Fibroblast of lung (primary cell): ENCODE measurements at regions not wholly inside any gene's neighbourhood (a gene's known extent, or its start where the extent isn't known, plus 50 kb on each side); places are given as distances from the start of the nearest gene placed in this dataset.

ENCODE experiments used
- DNase-seq, 2 donors: peaks; one replicate each; pipeline versions ENCODE4 v3.0.0 to v3.0.0-alpha.2; 2010; ENCODE audit warnings: low read depth in 2 of 2
- H2AFZ ChIP-seq: 2 replicates; pipeline ENCODE4 v1.5.1; 2012; ENCODE audit warnings: low read length, control low read depth, inconsistent platforms
- H3K27ac ChIP-seq: 2 replicates; pipeline ENCODE4 v1.5.1; 2011; ENCODE audit warnings: low read length, control low read depth; ENCODE audit not compliant: insufficient read depth
- H3K27me3 ChIP-seq: 2 replicates; pipeline ENCODE4 v1.5.1; 2011; ENCODE audit warnings: mild to moderate bottlenecking, low read length; ENCODE audit not compliant: control insufficient read depth, insufficient read depth
- H3K36me3 ChIP-seq: 2 replicates; pipeline ENCODE4 v1.5.1; 2011; ENCODE audit warnings: low read length; ENCODE audit not compliant: control insufficient read depth, insufficient read depth
- H3K4me1 ChIP-seq: 2 replicates; pipeline ENCODE4 v1.5.1; 2011; ENCODE audit warnings: low read length; ENCODE audit not compliant: control insufficient read depth, insufficient read depth; ENCODE audit errors: extremely low read depth
- H3K4me2 ChIP-seq: 2 replicates; pipeline ENCODE4 v1.5.1; 2011; ENCODE audit warnings: low read length, control low read depth; ENCODE audit not compliant: insufficient read depth; ENCODE audit errors: extremely low read depth
- H3K4me3 ChIP-seq, 4 experiments: fragments of 200-600 bp in 1 of 4; sonication (generic) in 1 of 4; replicated peaks in 1 of 4; 2 replicates each; pipeline ENCODE4 v1.5.1; 2011 to 2016; ENCODE audit warnings: low read length in 4 of 4, low read depth in 3 of 4, mild to moderate bottlenecking in 3 of 4, control low read depth in 2 of 4, inconsistent platforms in 1 of 4, mixed read lengths in 1 of 4; ENCODE audit not compliant: insufficient read depth in 1 of 4; ENCODE audit errors: control extremely low read depth in 1 of 4
- H3K79me2 ChIP-seq: 2 replicates; pipeline ENCODE4 v1.5.1; 2012; ENCODE audit warnings: mild to moderate bottlenecking, low read length, inconsistent platforms; ENCODE audit not compliant: control insufficient read depth, insufficient read depth
- H3K9ac ChIP-seq: 2 replicates; pipeline ENCODE4 v1.5.1; 2011; ENCODE audit warnings: mild to moderate bottlenecking, low read length, control low read depth; ENCODE audit not compliant: insufficient read depth
- H3K9me3 ChIP-seq: 2 replicates; pipeline ENCODE4 v1.5.1; 2012; ENCODE audit warnings: low read depth, low read length; ENCODE audit not compliant: control insufficient read depth, insufficient read depth
- H4K20me1 ChIP-seq: 2 replicates; pipeline ENCODE4 v1.5.1; 2011; ENCODE audit warnings: low read length; ENCODE audit not compliant: control insufficient read depth, insufficient read depth; ENCODE audit errors: extremely low read depth
- CTCF ChIP-seq, 2 donors: IDR thresholded peaks in 1 of 2; conservative IDR thresholded peaks in 1 of 2; 1 replicate in 1 of 2; 2 replicates in 1 of 2; pipeline ENCODE4 v1.5.1; 2011 to 2012; ENCODE audit warnings: low read length in 2 of 2, control low read depth in 1 of 2, inconsistent platforms in 1 of 2, low read depth in 1 of 2, mild to moderate bottlenecking in 1 of 2
- EZH2 ChIP-seq: IDR thresholded peaks from 2 replicates; pipeline ENCODE4 v1.5.1; 2012; ENCODE audit warnings: low read length, control low read depth, mild to moderate bottlenecking; ENCODE audit errors: missing control alignments

GRCh38 chr4:180717451-180718033 lies 1525.7 kb upstream of the TENM3 start:
- DNase-seq, result peak in 1 of 2 donors; percentile 73
- Histone ChIP-seq H3K4me1 (no peaks in the 10 kb centered on the region), H3K36me3 (no peaks in the 10 kb centered on the region), H4K20me1 (no peaks in the 10 kb centered on the region), H3K4me3 (no peak overlapping the region), H3K27me3 (no peaks in the 10 kb centered on the region), H3K9ac (no peak overlapping the region), H3K9me3 (no peaks in the 10 kb centered on the region), H3K79me2 (no peaks in the 10 kb centered on the region), H3K27ac (no peak overlapping the region), H2AFZ (no peak overlapping the region), H3K4me2 (no peak overlapping the region)
- TF ChIP-seq EZH2 (no peak), CTCF (conservative IDR thresholded peaks at IDR 0.05 in 1 of 2, IDR thresholded peaks at IDR 0.05 in 1 of 2; ENCODE audit: low read depth in 1 of 2, low read length in 2 of 2) (no peak)

GRCh38 chr4:180721356-180721755 lies 1521.8 kb upstream of the TENM3 start:
- Histone ChIP-seq H3K9ac (no peak overlapping the region), H3K4me3 (no peak overlapping the region), H3K27me3 (no peaks in the 10 kb centered on the region), H3K27ac (no peak overlapping the region), H3K79me2 (no peaks in the 10 kb centered on the region), H3K9me3 (no peaks in the 10 kb centered on the region), H3K36me3 (no peaks in the 10 kb centered on the region), H4K20me1 (no peaks in the 10 kb centered on the region), H3K4me1 (no peaks in the 10 kb centered on the region), H2AFZ (no peak overlapping the region), H3K4me2 (no peak overlapping the region)
- no peak for DNase-seq
- TF ChIP-seq EZH2 (no peak), CTCF (conservative IDR thresholded peaks at IDR 0.05 in 1 of 2, IDR thresholded peaks at IDR 0.05 in 1 of 2; ENCODE audit: low read depth in 1 of 2, low read length in 2 of 2) (no peak)

GRCh38 chr4:180726611-180727010 lies 1516.6 kb upstream of the TENM3 start:
- Histone ChIP-seq H2AFZ (no peak overlapping the region), H3K4me1 (no peaks in the 10 kb centered on the region), H3K9ac (no peak overlapping the region), H3K27me3 (no peaks in the 10 kb centered on the region), H3K4me3 (no peak overlapping the region), H3K9me3 (no peaks in the 10 kb centered on the region), H3K36me3 (no peaks in the 10 kb centered on the region), H3K27ac (no peak overlapping the region), H3K79me2 (no peaks in the 10 kb centered on the region), H4K20me1 (no peaks in the 10 kb centered on the region), H3K4me2 (no peak overlapping the region)
- DNase-seq, result no peak
- TF ChIP-seq CTCF (conservative IDR thresholded peaks at IDR 0.05 in 1 of 2, IDR thresholded peaks at IDR 0.05 in 1 of 2; ENCODE audit: low read depth in 1 of 2, low read length in 2 of 2), result no peak
- TF ChIP-seq EZH2, result no peak
